Liver (tissue), 3 donors: ENCODE measurements at regions not wholly inside any gene's neighbourhood (a gene's known extent, or its start where the extent isn't known, plus 50 kb on each side); places are given as distances from the start of the nearest gene placed in this dataset.

ENCODE experiments used
- GABPA ChIP-seq, 2 donors: IDR thresholded peaks in 1 of 2; conservative IDR thresholded peaks in 1 of 2; 2 replicates each; pipeline ENCODE4 v1.6.1; 2016; ENCODE audit warnings: antibody characterized with exemption in 2 of 2, mild to moderate bottlenecking in 1 of 2, moderate library complexity in 1 of 2
- HNF4G ChIP-seq: IDR thresholded peaks from 2 replicates; pipeline ENCODE4 v1.6.1; 2016; ENCODE audit warnings: antibody characterized with exemption
- MAX ChIP-seq: IDR thresholded peaks from 2 replicates; pipeline ENCODE4 v1.6.1; 2016; ENCODE audit warnings: antibody characterized with exemption
- RAD21 ChIP-seq, 2 donors: IDR thresholded peaks; 2 replicates each; pipeline ENCODE4 v1.6.1; 2016; ENCODE audit warnings: antibody characterized with exemption in 2 of 2, mild to moderate bottlenecking in 2 of 2
- TF ChIP-seq, protein P1 (sequence below): fragments of 150-350 bp; IDR thresholded peaks from 2 replicates; pipeline ENCODE4 v1.5.1; 2017; ENCODE audit warnings: improper control_type of control experiment, low read depth, low read length; ENCODE audit not compliant: missing input control
- donor health status: healthy.
- donor health status: healthy.

DNA sequence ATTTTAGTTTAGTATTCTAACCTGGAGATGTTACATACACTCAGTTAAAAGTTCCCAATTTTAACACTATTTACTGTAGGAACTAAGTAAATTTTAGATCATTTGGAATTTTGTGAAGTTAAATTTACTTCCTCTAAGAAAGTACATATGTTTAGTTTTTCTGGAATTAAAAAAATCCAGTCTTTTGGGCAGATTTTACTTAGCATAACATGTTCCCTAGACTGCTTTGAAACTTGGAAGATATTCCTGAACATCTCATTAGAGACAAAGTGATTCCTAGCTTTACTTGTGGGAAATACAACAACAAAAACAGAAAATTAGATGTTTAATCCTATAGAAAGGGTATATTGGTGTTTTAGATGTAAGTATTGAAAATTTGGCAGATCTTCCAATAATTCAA, 930.0 kb upstream of the PTPRD start:
- TF ChIP-seq, protein P1, sequence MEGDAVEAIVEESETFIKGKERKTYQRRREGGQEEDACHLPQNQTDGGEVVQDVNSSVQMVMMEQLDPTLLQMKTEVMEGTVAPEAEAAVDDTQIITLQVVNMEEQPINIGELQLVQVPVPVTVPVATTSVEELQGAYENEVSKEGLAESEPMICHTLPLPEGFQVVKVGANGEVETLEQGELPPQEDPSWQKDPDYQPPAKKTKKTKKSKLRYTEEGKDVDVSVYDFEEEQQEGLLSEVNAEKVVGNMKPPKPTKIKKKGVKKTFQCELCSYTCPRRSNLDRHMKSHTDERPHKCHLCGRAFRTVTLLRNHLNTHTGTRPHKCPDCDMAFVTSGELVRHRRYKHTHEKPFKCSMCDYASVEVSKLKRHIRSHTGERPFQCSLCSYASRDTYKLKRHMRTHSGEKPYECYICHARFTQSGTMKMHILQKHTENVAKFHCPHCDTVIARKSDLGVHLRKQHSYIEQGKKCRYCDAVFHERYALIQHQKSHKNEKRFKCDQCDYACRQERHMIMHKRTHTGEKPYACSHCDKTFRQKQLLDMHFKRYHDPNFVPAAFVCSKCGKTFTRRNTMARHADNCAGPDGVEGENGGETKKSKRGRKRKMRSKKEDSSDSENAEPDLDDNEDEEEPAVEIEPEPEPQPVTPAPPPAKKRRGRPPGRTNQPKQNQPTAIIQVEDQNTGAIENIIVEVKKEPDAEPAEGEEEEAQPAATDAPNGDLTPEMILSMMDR = no peak
- TF ChIP-seq HNF4G = no peak
- no peak for TF ChIP-seq GABPA (IDR thresholded peaks at IDR 0.05 in 1 of 2, conservative IDR thresholded peaks at IDR 0.05 in 1 of 2)
- TF ChIP-seq RAD21 (IDR thresholded peaks at IDR 0.05) = no peak
- no peak for TF ChIP-seq MAX
